NK-92 treated with Interleukin-12 subunit alpha and Interleukin-12 subunit beta, amount 100 ng/mL, for 24 hours (cell line): ENCODE measurements at regions not wholly inside any gene's neighbourhood (a gene's known extent, or its start where the extent isn't known, plus 50 kb on each side); places are given as distances from the start of the nearest gene placed in this dataset.

Experiments
- DNase-seq: peaks from one replicate; lab custom pipeline; 2025; lab: John Stamatoyannopoulos, UW

DNA sequence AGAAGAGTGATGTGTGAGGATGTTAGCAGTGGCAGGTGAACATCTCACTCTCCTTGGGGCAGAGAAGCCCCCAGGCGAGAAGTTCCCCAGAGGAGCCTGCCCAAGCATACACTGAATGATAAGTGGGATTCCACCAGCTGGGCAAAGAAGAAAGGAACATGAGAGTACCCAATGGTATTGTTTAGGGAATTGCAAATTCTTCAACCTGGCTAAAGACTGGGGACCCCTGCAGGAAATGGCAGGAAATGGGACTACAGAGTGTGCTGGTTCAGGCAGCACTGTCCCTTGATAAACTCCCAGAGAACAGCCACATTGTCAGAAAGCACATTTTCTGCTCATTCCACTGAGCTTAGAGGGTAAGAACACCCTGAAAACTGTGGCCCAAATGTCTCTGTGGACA lies 121.3 kb downstream of the RPS29 start:
- no peak for DNase-seq

DNA sequence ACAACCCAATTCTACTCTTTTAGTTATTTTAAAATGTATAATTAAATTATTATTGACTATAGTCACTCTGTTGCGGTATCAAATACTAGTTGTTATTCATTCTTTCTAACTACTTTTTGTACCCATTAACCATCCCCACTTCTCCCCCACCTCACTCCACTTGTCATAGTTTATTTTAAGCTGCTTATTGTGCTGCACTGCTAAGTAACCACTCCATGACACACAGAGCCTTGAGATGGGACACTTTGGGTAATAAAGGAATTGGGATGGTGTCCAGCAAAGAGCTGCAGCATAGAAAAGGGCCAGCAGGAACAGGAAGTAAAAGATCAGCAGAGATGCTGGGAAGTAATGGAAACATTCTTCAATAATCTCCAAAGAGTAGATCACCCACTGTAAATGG lies 123.0 kb downstream of the RPS29 start:
- no peak for DNase-seq

GRCh38 chr14:49461529-49462401 lies 124.4 kb downstream of the RPS29 start:
- peak; percentile 13 for DNase-seq

- DNase-seq = no peak
Measured at GRCh38 chr14:49460662-49461061, 125.5 kb downstream of the RPS29 start.

DNA sequence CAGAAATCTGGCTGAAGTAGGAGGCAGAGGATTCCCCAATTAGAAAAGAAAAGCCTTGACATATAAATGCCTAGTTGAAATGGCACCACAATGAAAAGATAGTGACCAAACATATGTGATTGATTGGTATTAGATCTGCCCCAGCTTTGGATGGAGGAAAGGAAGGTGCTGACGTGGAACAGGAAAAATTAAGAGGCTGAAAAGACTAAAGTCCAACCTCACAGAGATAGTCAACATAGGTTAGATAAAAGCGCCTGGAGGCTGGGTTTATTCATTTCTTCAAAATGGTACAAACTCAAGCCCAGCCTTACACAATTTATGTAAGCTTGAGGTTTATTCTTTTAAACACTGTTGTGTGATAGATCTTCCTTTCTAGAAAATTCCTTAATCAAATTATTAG lies 129.6 kb downstream of the RPS29 start:
- no peak for DNase-seq

DNA sequence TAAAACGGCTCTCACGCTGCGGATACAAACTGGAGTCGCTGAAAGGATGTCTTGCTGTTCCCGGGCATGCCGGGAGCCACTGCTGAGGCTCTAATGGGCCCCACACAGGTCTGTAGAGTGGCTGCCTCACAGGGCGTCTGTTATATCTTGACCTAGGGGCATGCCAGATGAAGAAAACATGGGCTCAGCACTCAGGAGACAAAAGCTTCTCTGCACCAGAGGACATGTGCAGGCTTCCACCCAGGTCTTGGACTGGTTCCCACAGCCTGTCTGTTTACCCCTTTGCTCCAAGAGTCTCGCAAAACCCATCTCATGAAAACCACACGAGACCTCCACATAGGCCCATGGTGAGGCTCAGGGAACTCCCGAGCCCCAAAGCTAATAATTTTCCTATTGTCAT lies 134.2 kb downstream of the RPS29 start:
- no peak for DNase-seq

DNA sequence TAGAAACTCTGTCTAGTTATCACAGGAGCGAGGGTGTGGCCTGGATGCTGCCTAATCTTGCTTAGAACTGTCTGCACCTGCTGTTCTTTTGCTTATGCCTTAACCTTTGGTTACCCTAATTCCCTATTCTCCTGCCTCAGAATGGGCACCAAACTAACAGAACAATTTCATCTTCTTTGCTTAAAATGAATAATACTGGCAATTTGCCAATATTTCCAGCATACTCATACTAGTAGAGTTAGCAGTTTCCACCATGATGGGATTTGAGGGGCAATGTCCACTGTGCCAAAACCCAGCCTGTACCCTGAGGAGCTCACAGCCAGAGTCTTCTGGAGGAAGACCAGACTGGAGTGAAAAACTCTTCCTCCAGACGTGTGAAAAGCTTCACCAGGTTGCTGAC lies 136.4 kb downstream of the RPS29 start:
- DNase-seq = no peak

DNA sequence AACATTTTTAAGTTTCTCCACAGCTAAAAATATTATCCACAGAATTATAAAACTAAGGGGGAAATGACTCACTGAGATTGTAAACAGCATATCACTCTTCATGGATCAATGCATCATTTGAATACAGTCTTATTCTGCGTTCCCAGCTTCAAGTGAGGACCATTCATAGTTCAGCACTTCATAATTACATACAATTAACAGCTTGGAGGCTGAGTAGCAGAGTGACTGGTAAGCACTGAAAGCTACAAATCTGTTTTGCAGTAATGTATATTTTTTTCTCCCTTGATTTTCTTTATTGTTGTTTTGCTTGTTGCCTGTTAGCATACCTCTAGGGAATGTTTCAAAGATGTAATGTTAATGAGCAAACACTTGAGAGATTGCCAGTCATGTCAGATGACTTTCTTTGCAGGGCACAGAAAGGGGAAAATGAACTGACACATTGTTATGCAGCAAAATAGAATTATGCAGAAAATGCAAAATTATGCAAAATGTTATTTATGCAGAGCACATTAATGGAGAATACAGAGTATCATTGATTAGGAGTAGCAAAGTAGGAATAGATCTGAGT lies 138.6 kb downstream of the RPS29 start:
- DNase-seq = no peak

DNA sequence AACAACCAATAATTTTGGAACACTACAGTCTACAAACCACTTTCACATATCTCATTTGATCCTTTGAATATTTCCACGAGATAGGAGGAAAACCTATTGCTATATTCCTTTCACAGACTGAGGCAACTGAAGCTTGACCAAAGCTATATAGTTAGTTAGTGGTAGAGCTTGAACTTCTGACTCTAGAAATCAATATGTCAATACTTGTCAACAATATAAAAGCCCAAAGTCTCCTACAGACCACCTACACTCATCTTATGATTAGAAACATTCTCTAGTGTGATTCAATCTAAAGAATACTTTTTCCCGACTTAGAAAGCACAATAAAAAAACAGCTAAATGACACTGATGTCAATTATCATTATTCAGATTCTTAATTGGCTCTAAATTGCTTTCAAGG lies 139.4 kb downstream of the RPS29 start:
- no peak for DNase-seq

- DNase-seq = no peak
Measured at GRCh38 chr14:49438256-49438770, 147.9 kb downstream of the RPS29 start.

- DNase-seq = no peak
Measured at GRCh38 chr14:49428076-49428475, 158.1 kb downstream of the RPS29 start.

DNA sequence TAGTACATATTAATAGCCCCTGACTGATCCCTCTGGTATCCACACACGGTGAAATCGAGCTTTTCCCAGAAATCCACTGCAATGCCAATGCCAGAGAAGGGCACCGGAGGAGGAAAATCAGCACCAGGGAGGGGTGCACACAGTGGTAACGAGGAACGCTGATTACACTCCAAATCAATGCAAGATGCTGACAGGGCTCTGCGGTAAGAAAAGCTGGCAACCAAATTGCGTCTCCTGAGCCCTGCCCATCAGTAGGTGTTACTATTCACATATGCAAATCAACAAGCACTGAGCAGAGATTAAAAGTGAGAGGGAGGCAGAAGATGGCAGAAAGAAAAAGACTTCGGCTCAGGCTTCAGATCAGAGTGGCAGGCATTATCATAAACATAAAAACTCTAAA lies 159.1 kb downstream of the RPS29 start:
- no peak for DNase-seq

GRCh38 chr14:49425921-49426320 lies 160.3 kb downstream of the RPS29 start:
- DNase-seq = no peak

- DNase-seq = no peak
Measured at GRCh38 chr14:49424436-49425331, 161.5 kb downstream of the RPS29 start.

- DNase-seq = no peak
Measured at GRCh38 chr14:49420201-49420600, 166.0 kb downstream of the RPS29 start.

- no peak for DNase-seq
Measured at GRCh38 chr14:49418789-49419188, 167.4 kb downstream of the RPS29 start.

GRCh38 chr14:49417790-49418189 lies 168.4 kb downstream of the RPS29 start:
- DNase-seq = no peak

GRCh38 chr14:49408187-49408933 lies 177.8 kb downstream of the RPS29 start:
- DNase-seq = no peak

DNA sequence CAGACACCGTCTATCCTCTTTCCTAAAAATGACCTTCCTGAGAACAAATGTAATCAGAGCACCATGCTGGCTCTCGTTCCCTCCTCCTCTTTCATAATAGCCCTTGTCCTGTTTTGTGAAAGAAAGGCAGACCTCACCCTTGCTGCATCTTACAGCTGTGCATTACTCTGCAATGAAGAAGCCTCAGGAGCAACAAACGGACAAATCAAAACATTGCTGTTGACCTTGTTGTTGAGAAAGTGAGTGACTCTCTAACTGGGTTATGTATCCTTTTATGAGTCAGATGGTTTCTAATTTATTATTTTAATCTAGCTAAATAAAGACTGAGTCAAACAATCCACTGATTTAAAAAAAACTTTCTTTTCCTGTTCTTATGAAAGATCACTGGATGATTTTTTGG lies 180.9 kb downstream of the RPS29 start:
- DNase-seq = no peak

GRCh38 chr14:49401373-49401772 lies 184.8 kb downstream of the RPS29 start:
- no peak for DNase-seq

DNA sequence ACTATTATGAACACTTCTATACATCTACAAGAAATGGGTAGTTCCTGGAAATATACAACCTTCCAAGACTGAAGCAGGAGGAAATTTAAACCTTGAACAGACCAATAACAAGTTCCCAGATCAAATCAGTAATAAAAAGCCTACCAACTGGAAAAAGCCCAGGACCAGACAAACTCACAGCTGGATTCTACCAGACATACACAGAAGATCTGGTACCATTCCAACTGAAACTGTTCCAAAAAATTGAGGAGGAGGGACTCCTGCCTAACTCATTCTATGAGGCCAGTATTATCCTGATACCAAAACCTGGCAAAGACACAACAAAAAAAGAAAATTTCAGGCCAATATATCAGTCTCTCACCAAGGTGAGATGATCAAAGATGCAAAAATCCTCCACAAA lies 189.4 kb downstream of the RPS29 start:
- DNase-seq = no peak

GRCh38 chr14:49381778-49382177 lies 204.4 kb downstream of the RPS29 start:
- DNase-seq = no peak
